Activated naive CD4-positive, alpha-beta T cell treated with anti-CD3 and anti-CD28 coated beads, Interleukin-2, amount 10 ng/mL, durations not matched to agents 7 days and 5 days (primary cell): ENCODE measurements at regions not wholly inside any gene's neighbourhood (a gene's known extent, or its start where the extent isn't known, plus 50 kb on each side); places are given as distances from the start of the nearest gene placed in this dataset.

ENCODE experiments used
- CTCF ChIA-PET: fragments of 350-600 bp; sonication (Branson Sonifier 250); formaldehyde crosslinking; loops from one replicate; lab custom pipeline; 2021; ENCODE audit warnings: antibody characterized with exemption; lab: Charles Lee
- DNase-seq: peaks from one replicate; pipeline ENCODE4 v3.0.0-alpha.2; 2020
- H3K27ac Mint-ChIP-seq: one replicate; pipeline ENCODE4 v1.8.0; 2021; ENCODE audit warnings: mild to moderate bottlenecking, moderate library complexity, mixed read lengths
- H3K27me3 Mint-ChIP-seq: one replicate; pipeline ENCODE4 v1.8.0; 2021; ENCODE audit warnings: mild to moderate bottlenecking, mixed read lengths
- H3K36me3 Mint-ChIP-seq: one replicate; pipeline ENCODE4 v1.8.0; 2021; ENCODE audit warnings: mixed read lengths
- H3K4me1 Mint-ChIP-seq: one replicate; pipeline ENCODE4 v1.8.0; 2021; ENCODE audit warnings: mixed read lengths
- H3K4me3 Mint-ChIP-seq: one replicate; pipeline ENCODE4 v1.8.0; 2021; ENCODE audit warnings: mild to moderate bottlenecking, moderate library complexity, mixed read lengths
- H3K9me3 Mint-ChIP-seq: one replicate; pipeline ENCODE4 v1.8.0; 2021; ENCODE audit warnings: mixed read lengths

DNA sequence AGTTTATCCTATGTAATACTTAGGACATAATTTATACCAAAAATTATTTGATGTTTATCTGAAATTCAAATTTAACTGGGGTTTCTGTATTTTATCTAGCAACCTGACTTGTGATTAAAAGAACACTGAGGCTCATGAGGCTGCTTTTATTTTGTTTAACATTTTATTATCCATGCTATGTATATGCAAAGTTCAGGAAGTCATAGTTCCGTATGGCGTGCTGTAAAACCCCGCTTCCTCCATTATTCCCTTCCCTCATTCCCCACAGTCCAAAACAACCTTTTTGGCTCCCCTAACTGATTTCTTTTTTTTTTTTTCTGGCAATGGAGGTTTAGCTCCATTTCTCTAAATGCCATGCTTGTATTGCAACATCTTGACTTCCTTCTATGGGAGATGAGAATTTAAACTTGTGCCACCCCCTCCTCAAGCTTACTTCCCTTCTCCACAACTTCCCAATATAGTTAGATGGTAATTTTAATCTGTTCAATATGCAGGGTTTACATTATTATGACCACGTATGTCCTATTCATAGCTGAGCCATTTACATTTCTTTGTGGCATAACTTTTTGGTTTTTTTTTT, 138.0 kb upstream of the DNAH14 start:
- Mint-ChIP-seq H3K4me3 (no peak overlapping the region), H3K4me1 (no peaks in the 10 kb centered on the region), H3K27ac (no peak overlapping the region), H3K36me3 (no peaks in the 10 kb centered on the region), H3K27me3 (no peaks in the 10 kb centered on the region), H3K9me3 (peaks cover 9% of the 10 kb centered on the region)
- DNase-seq = no peak
- CTCF ChIA-PET = interaction anchor here (0.6 kb wide), 1 partner anchor 118 kb away, joined by 3 read pairs; no protein-coding TSS in a partner anchor

DNA sequence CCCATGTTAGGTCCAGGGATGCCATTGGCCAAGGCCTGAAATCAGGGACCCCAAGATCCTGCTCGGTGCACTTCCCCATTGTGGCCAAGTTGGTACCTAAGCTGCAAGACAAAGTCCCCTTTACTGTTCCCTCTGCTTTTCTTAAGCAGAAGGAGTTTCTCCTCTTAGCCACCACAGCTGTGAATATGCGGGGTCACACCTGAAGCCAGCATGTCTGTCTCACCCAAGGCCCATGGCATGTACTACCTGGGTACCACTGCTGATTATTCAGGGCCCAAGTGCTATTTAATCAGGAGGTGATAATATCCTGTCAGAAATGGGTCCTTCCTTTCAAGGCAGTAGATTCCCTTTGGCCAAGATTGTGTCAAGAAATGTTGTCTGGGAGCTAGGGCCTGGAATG, 133.9 kb upstream of the DNAH14 start:
- no peaks in the 10 kb centered on the region for H3K36me3 Mint-ChIP-seq
- no peaks in the 10 kb centered on the region for H3K27me3 Mint-ChIP-seq
- CTCF ChIA-PET = no interaction called here
- H3K4me3 Mint-ChIP-seq = no peak overlapping the region
- no peak for DNase-seq
- H3K27ac Mint-ChIP-seq = no peak overlapping the region
- H3K9me3 Mint-ChIP-seq = no peaks in the 10 kb centered on the region
- no peaks in the 10 kb centered on the region for H3K4me1 Mint-ChIP-seq

DNA sequence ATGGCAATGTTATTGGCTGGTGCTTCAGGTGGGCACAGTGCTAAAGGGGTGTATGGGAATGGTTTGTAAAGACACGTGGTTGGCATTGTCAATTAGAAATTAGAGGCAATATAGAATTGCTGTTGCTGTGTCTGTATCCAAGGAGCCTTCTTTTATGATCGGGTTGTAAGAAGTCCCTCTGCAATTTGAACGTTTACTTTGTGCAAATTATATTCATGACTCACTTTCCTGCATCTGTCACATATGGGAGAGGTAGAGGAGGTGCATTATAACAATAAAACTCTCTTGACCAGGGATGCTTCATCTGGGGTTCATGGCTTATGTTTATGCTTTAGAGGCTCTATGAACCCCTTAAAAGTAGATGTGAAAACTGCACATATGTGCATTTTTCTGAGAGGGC, 130.4 kb upstream of the DNAH14 start:
- DNase-seq = no peak
- no peaks in the 10 kb centered on the region for H3K36me3 Mint-ChIP-seq
- no peak overlapping the region for H3K4me3 Mint-ChIP-seq
- no peaks in the 10 kb centered on the region for H3K27me3 Mint-ChIP-seq
- H3K27ac Mint-ChIP-seq = no peak overlapping the region
- CTCF ChIA-PET = no interaction called here
- H3K4me1 Mint-ChIP-seq = no peaks in the 10 kb centered on the region
- no peaks in the 10 kb centered on the region for H3K9me3 Mint-ChIP-seq

DNA sequence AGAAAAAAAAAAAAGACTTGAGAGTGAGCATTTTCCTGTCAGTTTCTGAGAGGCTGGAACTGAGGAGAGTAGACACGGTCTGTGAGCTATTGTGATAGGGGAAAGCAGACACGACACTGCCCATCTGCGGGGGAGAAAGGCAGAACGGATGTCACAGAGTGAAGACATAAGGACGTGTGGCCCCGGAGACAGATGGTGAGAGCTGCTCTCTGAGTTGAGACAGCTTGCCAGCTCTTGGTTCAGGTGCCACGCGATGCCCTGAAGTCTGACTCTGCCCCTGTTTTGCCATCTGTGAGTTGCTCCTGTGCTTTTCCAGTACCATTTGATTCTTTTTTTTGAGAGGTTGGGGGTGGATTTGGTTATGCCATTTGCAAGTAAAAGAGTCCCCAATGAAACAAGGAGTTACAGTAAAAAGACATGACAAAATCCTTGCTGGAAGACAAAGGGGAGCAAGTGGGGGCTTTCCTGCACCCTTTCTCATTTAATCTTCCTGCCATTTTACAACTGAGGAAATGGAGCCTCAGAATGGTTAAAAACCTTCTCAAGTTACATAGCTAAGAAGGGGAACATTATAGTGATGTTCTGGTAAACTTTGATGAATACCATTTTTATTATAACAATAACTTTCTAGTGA, 128.9 kb upstream of the DNAH14 start:
- no peak for DNase-seq
- Mint-ChIP-seq H3K4me1 (no peaks in the 10 kb centered on the region), H3K27ac (no peak overlapping the region), H3K4me3 (no peak overlapping the region), H3K36me3 (no peaks in the 10 kb centered on the region), H3K27me3 (no peaks in the 10 kb centered on the region), H3K9me3 (no peaks in the 10 kb centered on the region)
- CTCF ChIA-PET = no interaction called here

DNA sequence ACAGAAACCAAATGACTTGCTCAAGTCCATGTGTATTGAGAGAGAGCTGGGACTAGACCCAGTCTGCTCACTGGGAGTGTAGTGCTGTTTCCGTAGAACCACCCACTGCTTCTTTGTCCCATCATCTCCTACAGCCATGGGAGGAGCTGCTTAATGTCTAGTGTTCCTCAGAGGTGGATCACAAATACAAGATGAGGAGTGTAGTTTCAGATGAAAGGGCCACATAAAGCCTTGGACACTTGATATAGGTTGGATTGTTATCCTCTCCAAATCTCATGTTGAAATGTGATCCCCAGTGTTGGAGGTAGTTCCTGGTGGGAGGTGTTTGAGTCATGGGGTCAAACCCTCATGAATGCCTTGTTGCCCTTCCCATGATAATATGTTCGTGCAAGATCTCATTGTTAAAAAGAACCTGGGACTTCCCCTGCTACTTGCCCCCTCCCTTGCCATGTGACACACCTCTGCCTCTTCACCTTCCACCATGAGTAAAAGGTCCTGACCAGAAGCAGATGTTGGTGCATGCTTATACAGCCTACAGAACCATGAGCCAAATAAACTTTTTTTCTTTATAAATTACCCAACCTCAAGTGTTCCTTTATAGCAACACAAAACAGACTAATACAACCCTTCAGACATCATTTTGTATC, 127.5 kb upstream of the DNAH14 start:
- no peaks in the 10 kb centered on the region for H3K36me3 Mint-ChIP-seq
- CTCF ChIA-PET = no interaction called here

DNA sequence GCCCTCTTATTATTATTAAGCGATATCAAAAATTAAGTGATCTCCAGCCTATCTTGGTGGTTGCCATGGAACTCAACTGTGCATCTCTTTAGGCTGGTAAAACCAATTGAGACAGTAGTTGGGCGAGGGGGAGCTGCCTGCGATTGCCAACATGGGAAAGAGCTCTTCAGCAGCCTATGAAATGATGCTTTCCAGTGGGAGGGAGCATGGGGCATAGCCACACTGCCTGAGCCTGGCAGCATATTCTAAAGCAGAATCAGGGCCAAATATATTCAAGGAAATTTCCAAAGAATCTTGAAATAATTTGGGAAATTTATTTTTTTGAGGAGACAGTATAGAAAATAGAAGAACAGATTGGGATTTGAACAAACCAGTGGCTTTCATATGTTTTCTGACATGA, 126.9 kb upstream of the DNAH14 start:
- no peak overlapping the region for H3K4me3 Mint-ChIP-seq
- H3K27me3 Mint-ChIP-seq = no peaks in the 10 kb centered on the region
- no peak overlapping the region for H3K27ac Mint-ChIP-seq
- H3K36me3 Mint-ChIP-seq = no peaks in the 10 kb centered on the region
- H3K4me1 Mint-ChIP-seq = no peaks in the 10 kb centered on the region
- no peak for DNase-seq
- CTCF ChIA-PET = interaction anchor here (1.3 kb wide), 1 partner anchor 102 kb away, joined by 3 read pairs; no protein-coding TSS in a partner anchor
- H3K9me3 Mint-ChIP-seq = no peaks in the 10 kb centered on the region

More for the DNA sequence above, 127.5 kb upstream of the DNAH14 start:
- H3K27ac Mint-ChIP-seq = no peak overlapping the region
- no peaks in the 10 kb centered on the region for H3K4me1 Mint-ChIP-seq
- H3K27me3 Mint-ChIP-seq = no peaks in the 10 kb centered on the region
- H3K9me3 Mint-ChIP-seq = no peaks in the 10 kb centered on the region
- no peak for DNase-seq
- H3K4me3 Mint-ChIP-seq = no peak overlapping the region

DNA sequence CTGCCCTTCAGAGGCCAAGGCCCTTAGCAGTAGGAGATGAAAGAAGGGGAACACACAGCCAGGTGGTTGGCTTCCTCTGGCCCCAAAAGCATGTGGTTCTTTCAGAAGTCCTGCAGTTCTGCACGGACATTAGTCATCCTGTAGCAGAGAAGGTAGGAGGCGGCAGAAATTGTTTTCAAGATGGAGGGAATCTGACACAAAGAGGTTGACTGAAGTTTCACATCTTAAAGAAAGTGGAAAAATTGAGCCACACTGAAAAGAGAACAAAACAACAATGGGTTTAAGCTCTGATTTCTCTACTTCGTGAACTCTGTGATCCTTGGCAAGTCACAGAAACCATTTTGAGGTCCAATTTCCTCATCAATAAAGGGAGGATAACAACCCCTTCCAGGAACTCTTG, 125.3 kb upstream of the DNAH14 start:
- Mint-ChIP-seq H3K27me3 (no peaks in the 10 kb centered on the region), H3K27ac (no peak overlapping the region), H3K4me1 (no peaks in the 10 kb centered on the region), H3K4me3 (no peak overlapping the region), H3K36me3 (no peaks in the 10 kb centered on the region), H3K9me3 (no peaks in the 10 kb centered on the region)
- CTCF ChIA-PET = interaction anchor here (1.3 kb wide), 1 partner anchor 103 kb away, joined by 3 read pairs; no protein-coding TSS in a partner anchor
- DNase-seq = no peak

DNA sequence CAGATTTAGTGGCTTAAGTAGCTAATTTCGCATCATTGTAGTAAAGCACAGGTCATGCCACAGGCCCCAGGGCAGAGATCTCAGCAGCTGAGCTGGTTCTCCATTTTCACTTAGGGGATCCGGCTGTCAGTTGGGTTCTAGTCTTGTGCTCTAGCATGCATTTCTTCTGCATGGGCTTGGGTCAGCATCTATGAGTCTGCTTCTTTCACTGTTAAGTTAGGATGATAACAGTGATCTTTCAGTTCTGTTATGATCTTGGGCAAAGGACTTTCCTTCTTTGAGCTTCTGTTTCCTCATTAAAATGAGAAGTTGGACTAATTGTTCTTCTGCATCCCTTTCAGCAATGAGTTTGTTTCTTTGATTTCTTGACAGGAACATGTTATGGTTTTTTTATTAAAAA, 123.6 kb upstream of the DNAH14 start:
- Mint-ChIP-seq H3K27ac (no peak overlapping the region), H3K9me3 (no peaks in the 10 kb centered on the region), H3K4me3 (no peak overlapping the region), H3K27me3 (no peaks in the 10 kb centered on the region), H3K36me3 (no peaks in the 10 kb centered on the region), H3K4me1 (no peaks in the 10 kb centered on the region)
- DNase-seq = no peak
- CTCF ChIA-PET = interaction anchor here (0.9 kb wide), 1 partner anchor 46 kb away, joined by 3 read pairs; no protein-coding TSS in a partner anchor

DNA sequence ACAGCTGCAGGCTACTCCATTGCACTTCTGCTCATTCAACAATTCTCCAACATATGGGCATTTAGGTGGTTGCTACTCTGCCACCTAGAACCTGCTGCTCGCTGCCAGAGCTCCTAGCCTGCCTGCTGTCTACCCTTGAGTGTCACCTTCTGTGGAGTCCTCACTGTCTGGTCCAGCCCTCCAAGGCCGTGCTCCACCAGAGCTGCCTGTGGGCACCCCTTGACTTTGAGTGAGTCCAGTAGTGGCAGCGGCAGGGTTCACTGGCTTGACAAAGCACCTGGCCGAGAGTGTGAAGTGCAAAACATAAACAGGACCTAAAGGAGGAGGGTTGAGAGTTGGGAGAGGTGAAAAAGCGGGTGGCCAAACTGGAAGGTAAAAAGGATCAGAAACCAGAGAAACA, 120.3 kb upstream of the DNAH14 start:
- H3K4me3 Mint-ChIP-seq = no peak overlapping the region
- H3K27me3 Mint-ChIP-seq = no peaks in the 10 kb centered on the region
- CTCF ChIA-PET = no interaction called here
- DNase-seq = no peak
- no peaks in the 10 kb centered on the region for H3K4me1 Mint-ChIP-seq
- no peak overlapping the region for H3K27ac Mint-ChIP-seq
- no peaks in the 10 kb centered on the region for H3K36me3 Mint-ChIP-seq
- H3K9me3 Mint-ChIP-seq = no peaks in the 10 kb centered on the region

DNA sequence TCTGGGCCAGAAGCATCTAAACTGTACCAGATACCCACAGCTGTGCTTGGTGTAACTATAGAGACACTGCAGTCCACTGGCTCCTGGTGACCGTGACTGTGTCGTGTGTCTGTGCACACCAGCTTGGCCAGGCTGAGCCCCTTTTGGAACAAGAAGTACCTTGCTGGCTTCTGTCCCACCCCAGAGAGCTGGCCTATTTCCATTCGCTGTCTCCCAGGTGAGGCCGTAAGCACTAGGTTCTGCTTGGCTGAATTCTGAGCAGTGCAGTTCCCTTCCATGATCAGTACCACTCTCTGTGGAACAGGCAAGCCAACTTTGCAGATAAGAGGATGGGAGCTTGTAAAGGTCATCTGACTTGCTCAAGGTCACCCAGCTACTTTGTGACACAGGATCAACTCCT, 119.9 kb upstream of the DNAH14 start:
- CTCF ChIA-PET = no interaction called here
- H3K4me1 Mint-ChIP-seq = no peaks in the 10 kb centered on the region
- no peak overlapping the region for H3K4me3 Mint-ChIP-seq
- DNase-seq = no peak
- no peaks in the 10 kb centered on the region for H3K27me3 Mint-ChIP-seq
- no peaks in the 10 kb centered on the region for H3K9me3 Mint-ChIP-seq
- no peaks in the 10 kb centered on the region for H3K36me3 Mint-ChIP-seq
- H3K27ac Mint-ChIP-seq = no peak overlapping the region

DNA sequence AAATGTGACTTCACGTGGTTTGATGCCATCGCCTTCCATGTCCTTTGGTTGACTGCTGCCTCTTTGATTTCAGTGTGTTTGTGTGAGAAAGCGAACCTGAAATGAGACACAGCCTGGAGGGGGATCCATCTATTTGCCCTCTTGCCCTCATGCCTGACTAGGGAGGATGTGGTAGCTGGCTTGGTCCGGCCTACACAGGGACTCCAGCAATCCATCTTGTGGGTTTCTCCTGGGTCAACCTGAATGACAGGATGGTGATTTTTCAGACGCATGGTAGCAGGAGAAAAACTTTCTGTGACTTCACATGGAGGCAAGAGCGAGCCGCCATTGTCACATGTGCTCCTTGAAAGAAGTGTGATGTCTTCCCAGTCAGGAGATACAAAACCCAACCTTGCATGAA, 117.9 kb upstream of the DNAH14 start:
- CTCF ChIA-PET = no interaction called here
- Mint-ChIP-seq H3K4me3 (no peak overlapping the region), H3K4me1 (no peaks in the 10 kb centered on the region), H3K27ac (no peak overlapping the region), H3K36me3 (no peaks in the 10 kb centered on the region), H3K9me3 (no peaks in the 10 kb centered on the region), H3K27me3 (no peaks in the 10 kb centered on the region)
- no peak for DNase-seq

DNA sequence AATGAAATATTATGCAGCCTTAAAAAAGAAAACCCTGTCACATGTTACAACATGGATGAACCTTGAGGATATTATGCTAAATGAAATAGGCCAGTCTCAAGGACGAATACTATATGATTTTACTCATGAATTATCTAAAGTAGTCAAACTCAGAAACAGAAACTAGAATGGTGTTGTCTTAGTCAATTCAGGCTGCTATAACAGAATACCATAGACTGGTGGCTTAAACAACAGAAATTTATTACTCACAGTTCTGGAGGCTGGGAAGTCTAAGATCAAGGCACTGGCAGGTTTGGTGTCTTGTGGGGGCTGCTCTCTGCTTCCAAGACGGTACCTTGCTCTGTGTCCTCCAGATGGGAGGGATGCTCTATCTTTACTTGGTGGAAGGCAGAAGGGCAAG, 113.8 kb upstream of the DNAH14 start:
- no peaks in the 10 kb centered on the region for H3K9me3 Mint-ChIP-seq
- no peak overlapping the region for H3K4me3 Mint-ChIP-seq
- CTCF ChIA-PET = no interaction called here
- H3K27me3 Mint-ChIP-seq = peaks cover 17% of the 10 kb centered on the region
- no peak for DNase-seq
- H3K36me3 Mint-ChIP-seq = no peaks in the 10 kb centered on the region
- no peak overlapping the region for H3K27ac Mint-ChIP-seq
- H3K4me1 Mint-ChIP-seq = no peaks in the 10 kb centered on the region

DNA sequence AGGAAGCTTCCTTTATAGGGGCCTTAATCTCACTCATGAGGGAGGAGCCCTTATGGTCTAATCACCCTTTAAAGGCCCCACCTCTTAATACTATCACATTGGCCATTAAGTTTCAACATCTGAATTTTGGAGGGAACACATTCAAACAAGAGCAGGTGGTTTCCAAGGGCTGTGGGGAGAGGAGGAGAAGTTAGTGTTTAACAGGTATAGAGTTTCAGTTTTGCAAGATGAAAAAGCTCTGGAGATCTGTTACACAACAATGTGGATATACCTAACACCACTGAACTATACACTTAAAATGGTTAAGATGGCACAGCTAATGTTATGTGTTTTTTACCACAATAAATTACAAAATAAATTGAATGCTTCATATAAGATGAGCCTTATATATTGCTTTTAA, 113.4 kb upstream of the DNAH14 start:
- DNase-seq = no peak
- Mint-ChIP-seq H3K4me3 (no peak overlapping the region), H3K4me1 (no peaks in the 10 kb centered on the region), H3K9me3 (peaks cover under 1% of the 10 kb centered on the region), H3K27me3 (peaks cover 17% of the 10 kb centered on the region), H3K36me3 (no peaks in the 10 kb centered on the region), H3K27ac (no peak overlapping the region)
- CTCF ChIA-PET = no interaction called here

DNA sequence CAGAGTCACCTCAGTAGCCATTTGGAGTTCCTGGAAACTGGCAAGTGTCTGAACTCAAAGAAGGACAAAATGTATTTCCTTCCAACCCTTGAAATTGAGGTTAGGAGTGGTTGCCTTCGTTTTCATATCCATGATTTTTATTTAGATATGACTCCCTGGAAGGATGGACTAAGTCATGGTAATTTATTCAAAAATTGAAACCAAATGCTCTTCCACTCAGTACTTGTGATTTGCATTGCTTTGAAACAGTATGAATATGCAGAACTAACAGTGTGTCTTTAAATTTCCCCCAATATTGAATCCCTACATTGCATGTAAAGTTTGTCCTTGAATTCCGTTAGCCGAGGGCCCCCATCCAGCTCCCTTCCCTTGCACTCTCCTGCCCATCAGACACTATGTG, 112.1 kb upstream of the DNAH14 start:
- Mint-ChIP-seq H3K27me3 (peaks cover 17% of the 10 kb centered on the region), H3K4me1 (no peaks in the 10 kb centered on the region), H3K36me3 (no peaks in the 10 kb centered on the region), H3K9me3 (peaks cover 11% of the 10 kb centered on the region), H3K27ac (no peak overlapping the region), H3K4me3 (no peak overlapping the region)
- CTCF ChIA-PET = no interaction called here
- no peak for DNase-seq

DNA sequence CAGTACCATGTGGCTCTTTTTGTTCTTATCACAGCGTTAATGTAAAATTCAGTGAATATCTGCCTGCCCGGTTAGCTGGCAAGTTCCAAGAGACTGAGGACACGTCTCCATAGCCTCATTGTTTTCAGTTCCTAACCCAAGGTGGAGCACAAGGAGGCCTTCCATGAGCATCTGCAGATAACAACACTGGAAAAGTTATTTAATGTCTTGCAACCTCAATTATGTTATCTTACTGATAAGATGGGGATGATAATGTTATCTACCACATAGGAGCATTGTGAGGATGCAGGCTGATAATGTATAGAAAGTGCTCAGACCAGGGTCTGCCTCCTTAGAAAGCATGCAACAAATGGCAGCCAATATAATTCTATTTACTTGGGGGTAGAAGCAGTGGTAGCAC, 109.6 kb upstream of the DNAH14 start:
- CTCF ChIA-PET = interaction anchor here (1.5 kb wide), 1 partner anchor 31 kb away, joined by 3 read pairs; no protein-coding TSS in a partner anchor

More for the DNA sequence above, 109.6 kb upstream of the DNAH14 start:
- Mint-ChIP-seq H3K4me1 (no peaks in the 10 kb centered on the region), H3K9me3 (peaks cover 13% of the 10 kb centered on the region), H3K27ac (no peak overlapping the region), H3K27me3 (peaks cover 18% of the 10 kb centered on the region), H3K36me3 (no peaks in the 10 kb centered on the region), H3K4me3 (no peak overlapping the region)
- no peak for DNase-seq
